ENCODE measurements at regions not wholly inside any gene's neighbourhood (a gene's known extent, or its start where the extent isn't known, plus 50 kb on each side); places are given as distances from the start of the nearest gene placed in this dataset.

- no peak overlapping the region for H3K27ac ChIP-seq (ENCODE audit: extremely low read length, insufficient read depth, low read length)
- 8% methylated on average over 6 of the region's 6 CpGs for WGBS (ENCODE audit: low lambda C conversion rate)
- in situ Hi-C loops (cut with HindIII; ENCODE audit: extremely low pct_ligation_motif_present, low pct_unique_long_range_greater_than_20kb), result no loop called here
- H3K79me2 ChIP-seq (ENCODE audit: insufficient read depth, low read length), result no peaks in the 10 kb centered on the region
- DNase-seq (ENCODE audit: low spot score) (no peak), ATAC-seq (no peak), FAIRE-seq (no peak)
- H2AFZ ChIP-seq (ENCODE audit: low read length), result no peak overlapping the region
- intact Hi-C loops (cut with micrococcal nuclease; ENCODE audit: unreplicated experiment), result no loop called here
- no peak overlapping the region for H3K9ac ChIP-seq (ENCODE audit: insufficient read depth, low read depth, low read length)
- H3K27me3 ChIP-seq (ENCODE audit: control insufficient read depth in 1 of 2, insufficient read depth in 2 of 2, low read length in 2 of 2), result peaks cover 15 to 57% of the 10 kb centered on the region in 2 experiments; a peak in 3 of 5 replicates
- no peaks in the 10 kb centered on the region for H3K4me1 ChIP-seq (ENCODE audit: insufficient read depth, low read length)
- no peak overlapping the region for H3K4me3 ChIP-seq (replicated peaks in 1 of 3; ENCODE audit: insufficient read depth in 1 of 3, low read depth in 2 of 3, low read length in 3 of 3)
- TF ChIP-seq EED (CRISPR knock-in tag; IDR thresholded peaks at IDR 0.05) (no peak), TCF7 (IDR thresholded peaks at IDR 0.05; ENCODE audit: low read depth) (no peak), ZFP82 (CRISPR knock-in tag; IDR thresholded peaks at IDR 0.05; ENCODE audit: borderline replicate concordance) (no peak), NFKBIZ (CRISPR knock-in tag; IDR thresholded peaks at IDR 0.05) (no peak), GABPA (IDR thresholded peaks at IDR 0.05; ENCODE audit: low read depth, low read length) (no peak), GABPA (CRISPR knock-in tag; IDR thresholded peaks at IDR 0.05; ENCODE audit: low read depth) (no peak), GLI4 (CRISPR knock-in tag; IDR thresholded peaks at IDR 0.05; ENCODE audit: borderline replicate concordance) (no peak)
- TF ChIP-seq, protein P1, sequence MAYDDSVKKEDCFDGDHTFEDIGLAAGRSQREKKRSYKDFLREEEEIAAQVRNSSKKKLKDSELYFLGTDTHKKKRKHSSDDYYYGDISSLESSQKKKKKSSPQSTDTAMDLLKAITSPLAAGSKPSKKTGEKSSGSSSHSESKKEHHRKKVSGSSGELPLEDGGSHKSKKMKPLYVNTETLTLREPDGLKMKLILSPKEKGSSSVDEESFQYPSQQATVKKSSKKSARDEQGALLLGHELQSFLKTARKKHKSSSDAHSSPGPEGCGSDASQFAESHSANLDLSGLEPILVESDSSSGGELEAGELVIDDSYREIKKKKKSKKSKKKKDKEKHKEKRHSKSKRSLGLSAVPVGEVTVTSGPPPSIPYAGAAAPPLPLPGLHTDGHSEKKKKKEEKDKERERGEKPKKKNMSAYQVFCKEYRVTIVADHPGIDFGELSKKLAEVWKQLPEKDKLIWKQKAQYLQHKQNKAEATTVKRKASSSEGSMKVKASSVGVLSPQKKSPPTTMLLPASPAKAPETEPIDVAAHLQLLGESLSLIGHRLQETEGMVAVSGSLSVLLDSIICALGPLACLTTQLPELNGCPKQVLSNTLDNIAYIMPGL (CRISPR knock-in tag; IDR thresholded peaks at IDR 0.05; ENCODE audit: borderline replicate concordance in 1 of 2, low read depth in 1 of 2), result no peak
- H3K36me3 ChIP-seq (replicated peaks in 1 of 2; ENCODE audit: control insufficient read depth in 1 of 2, insufficient read depth in 2 of 2, low read length in 2 of 2), result no peaks in the 10 kb centered on the region
- H3K4me2 ChIP-seq (ENCODE audit: low read depth, low read length), result no peak overlapping the region
- ChIA-PET POLR2A (no interaction called here), CTCF (ENCODE audit: low intra/inter-chr PET ratio, low total read pairs) (no interaction called here)
- no TSS peak for BruUV-seq (replicated peaks)
- H4K20me1 ChIP-seq (ENCODE audit: insufficient read depth, low read length), result no peaks in the 10 kb centered on the region
- H3K9me3 ChIP-seq (ENCODE audit: low read length), result no peaks in the 10 kb centered on the region
These were observed 247.7 kb downstream of the GLI2 start for GRCh38 chr2:120983344-120983743.

GRCh38 chr2:120984046-120984445 lies 248.4 kb downstream of the GLI2 start:
- POLR2A ChIA-PET, result no interaction called here
- H3K9me3 ChIP-seq (ENCODE audit: low read length), result no peaks in the 10 kb centered on the region
- ATAC-seq (peak; percentile 82), DNase-seq (ENCODE audit: low spot score) (no peak), FAIRE-seq (no peak)
- H3K27ac ChIP-seq (ENCODE audit: extremely low read length, insufficient read depth, low read length), result no peak overlapping the region
- H3K9ac ChIP-seq (ENCODE audit: insufficient read depth, low read depth, low read length), result no peak overlapping the region
- H2AFZ ChIP-seq (ENCODE audit: low read length), result no peak overlapping the region
- H4K20me1 ChIP-seq (ENCODE audit: insufficient read depth, low read length), result no peaks in the 10 kb centered on the region
- BruUV-seq (replicated peaks), result no TSS peak
- H3K4me3 ChIP-seq (replicated peaks in 1 of 3; ENCODE audit: insufficient read depth in 1 of 3, low read depth in 2 of 3, low read length in 3 of 3), result no peak overlapping the region
- CTCF ChIA-PET (ENCODE audit: low intra/inter-chr PET ratio, low total read pairs), result no interaction called here
- H3K27me3 ChIP-seq (ENCODE audit: control insufficient read depth in 1 of 2, insufficient read depth in 2 of 2, low read length in 2 of 2), result peaks cover 15 to 57% of the 10 kb centered on the region in 2 experiments; a peak in 3 of 5 replicates
- no peaks in the 10 kb centered on the region for H3K79me2 ChIP-seq (ENCODE audit: insufficient read depth, low read length)
- in situ Hi-C loops (cut with HindIII; ENCODE audit: extremely low pct_ligation_motif_present, low pct_unique_long_range_greater_than_20kb), result no loop called here
- H3K36me3 ChIP-seq (replicated peaks in 1 of 2; ENCODE audit: control insufficient read depth in 1 of 2, insufficient read depth in 2 of 2, low read length in 2 of 2), result no peaks in the 10 kb centered on the region
- intact Hi-C loops (cut with micrococcal nuclease; ENCODE audit: unreplicated experiment), result no loop called here
- 4% methylated on average over 5 of the region's 8 CpGs for WGBS (ENCODE audit: low lambda C conversion rate)
- no peak overlapping the region for H3K4me2 ChIP-seq (ENCODE audit: low read depth, low read length)
- H3K4me1 ChIP-seq (ENCODE audit: insufficient read depth, low read length), result no peaks in the 10 kb centered on the region
- peak; percentile 12; the same call in 1 of the 2 replicates for TF ChIP-seq SMC3 (IDR thresholded peaks at IDR 0.05; ENCODE audit: low read length)
- TF ChIP-seq, protein P2, sequence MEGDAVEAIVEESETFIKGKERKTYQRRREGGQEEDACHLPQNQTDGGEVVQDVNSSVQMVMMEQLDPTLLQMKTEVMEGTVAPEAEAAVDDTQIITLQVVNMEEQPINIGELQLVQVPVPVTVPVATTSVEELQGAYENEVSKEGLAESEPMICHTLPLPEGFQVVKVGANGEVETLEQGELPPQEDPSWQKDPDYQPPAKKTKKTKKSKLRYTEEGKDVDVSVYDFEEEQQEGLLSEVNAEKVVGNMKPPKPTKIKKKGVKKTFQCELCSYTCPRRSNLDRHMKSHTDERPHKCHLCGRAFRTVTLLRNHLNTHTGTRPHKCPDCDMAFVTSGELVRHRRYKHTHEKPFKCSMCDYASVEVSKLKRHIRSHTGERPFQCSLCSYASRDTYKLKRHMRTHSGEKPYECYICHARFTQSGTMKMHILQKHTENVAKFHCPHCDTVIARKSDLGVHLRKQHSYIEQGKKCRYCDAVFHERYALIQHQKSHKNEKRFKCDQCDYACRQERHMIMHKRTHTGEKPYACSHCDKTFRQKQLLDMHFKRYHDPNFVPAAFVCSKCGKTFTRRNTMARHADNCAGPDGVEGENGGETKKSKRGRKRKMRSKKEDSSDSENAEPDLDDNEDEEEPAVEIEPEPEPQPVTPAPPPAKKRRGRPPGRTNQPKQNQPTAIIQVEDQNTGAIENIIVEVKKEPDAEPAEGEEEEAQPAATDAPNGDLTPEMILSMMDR (CRISPR knock-in tag; IDR thresholded peaks at IDR 0.05), result peak; percentile 43
- TF ChIP-seq ZNF772 (CRISPR knock-in tag; IDR thresholded peaks at IDR 0.05), result no peak

Measured in HepG2 (cell line).